ENCODE measurements at regions not wholly inside any gene's neighbourhood (a gene's known extent, or its start where the extent isn't known, plus 50 kb on each side); places are given as distances from the start of the nearest gene placed in this dataset.

DNA sequence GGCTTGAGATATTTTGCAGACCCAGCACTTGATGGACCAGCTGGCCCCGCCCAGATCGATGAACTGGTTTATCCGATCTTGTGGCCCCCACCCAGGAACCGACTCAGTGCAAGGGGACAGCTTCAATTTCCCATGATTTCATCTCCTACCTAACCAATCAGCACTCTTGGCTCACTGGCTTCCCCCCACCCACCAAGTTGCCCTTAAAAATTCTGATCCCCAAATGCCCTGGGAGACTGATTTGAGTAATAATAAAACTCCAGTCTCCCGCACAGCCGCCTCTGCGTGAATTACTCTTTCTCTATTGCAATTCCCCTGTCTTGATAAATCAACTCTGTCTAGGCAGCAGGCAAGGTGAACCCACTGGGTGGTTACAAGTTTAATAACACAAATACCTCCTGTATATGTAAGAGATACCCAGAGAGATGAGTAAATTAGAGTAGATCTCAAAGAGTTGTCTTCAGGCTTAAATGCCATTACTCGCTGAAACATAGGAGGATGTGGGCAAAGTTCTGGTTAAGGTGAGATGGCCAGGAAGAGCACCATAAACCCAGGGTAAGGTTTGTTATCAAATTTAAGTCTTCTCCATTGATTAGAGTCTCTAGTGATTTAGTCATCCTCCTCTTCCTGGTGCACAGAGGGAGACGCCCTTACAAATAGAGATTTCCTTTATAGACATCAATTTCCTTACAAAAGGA is 222.8 kb downstream of the ARL4C start:
- TF ChIP-seq, protein P1, sequence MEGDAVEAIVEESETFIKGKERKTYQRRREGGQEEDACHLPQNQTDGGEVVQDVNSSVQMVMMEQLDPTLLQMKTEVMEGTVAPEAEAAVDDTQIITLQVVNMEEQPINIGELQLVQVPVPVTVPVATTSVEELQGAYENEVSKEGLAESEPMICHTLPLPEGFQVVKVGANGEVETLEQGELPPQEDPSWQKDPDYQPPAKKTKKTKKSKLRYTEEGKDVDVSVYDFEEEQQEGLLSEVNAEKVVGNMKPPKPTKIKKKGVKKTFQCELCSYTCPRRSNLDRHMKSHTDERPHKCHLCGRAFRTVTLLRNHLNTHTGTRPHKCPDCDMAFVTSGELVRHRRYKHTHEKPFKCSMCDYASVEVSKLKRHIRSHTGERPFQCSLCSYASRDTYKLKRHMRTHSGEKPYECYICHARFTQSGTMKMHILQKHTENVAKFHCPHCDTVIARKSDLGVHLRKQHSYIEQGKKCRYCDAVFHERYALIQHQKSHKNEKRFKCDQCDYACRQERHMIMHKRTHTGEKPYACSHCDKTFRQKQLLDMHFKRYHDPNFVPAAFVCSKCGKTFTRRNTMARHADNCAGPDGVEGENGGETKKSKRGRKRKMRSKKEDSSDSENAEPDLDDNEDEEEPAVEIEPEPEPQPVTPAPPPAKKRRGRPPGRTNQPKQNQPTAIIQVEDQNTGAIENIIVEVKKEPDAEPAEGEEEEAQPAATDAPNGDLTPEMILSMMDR (IDR thresholded peaks at IDR 0.05; ENCODE audit: extremely low read depth, low read depth, low read length) = no peak
- H3K4me2 ChIP-seq (ENCODE audit: insufficient read depth, low read length) = no peak overlapping the region
- no peak overlapping the region for H2AFZ ChIP-seq (ENCODE audit: low read length)
- no peaks in the 10 kb centered on the region for H3K27me3 ChIP-seq (ENCODE audit: insufficient read depth, low read length)
- no peaks in the 10 kb centered on the region for H3K9me3 ChIP-seq (ENCODE audit: low read depth, low read length)
- DNase-seq (ENCODE audit: insufficient read length, low spot score, missing footprints) = no peak
- H3K36me3 ChIP-seq (ENCODE audit: insufficient read depth, low read length) = no peaks in the 10 kb centered on the region
- no peaks in the 10 kb centered on the region for H3K79me2 ChIP-seq (ENCODE audit: insufficient read depth, low read length)
- no peak overlapping the region for H3K27ac ChIP-seq (ENCODE audit: low read depth, low read length)
- no peaks in the 10 kb centered on the region for H4K20me1 ChIP-seq (ENCODE audit: insufficient read depth, low read length)
- H3K4me3 ChIP-seq (ENCODE audit: insufficient read depth, low read length) = no peak overlapping the region
- peaks cover 8% of the 10 kb centered on the region for H3K4me1 ChIP-seq (ENCODE audit: insufficient read depth, low read length)

DNA sequence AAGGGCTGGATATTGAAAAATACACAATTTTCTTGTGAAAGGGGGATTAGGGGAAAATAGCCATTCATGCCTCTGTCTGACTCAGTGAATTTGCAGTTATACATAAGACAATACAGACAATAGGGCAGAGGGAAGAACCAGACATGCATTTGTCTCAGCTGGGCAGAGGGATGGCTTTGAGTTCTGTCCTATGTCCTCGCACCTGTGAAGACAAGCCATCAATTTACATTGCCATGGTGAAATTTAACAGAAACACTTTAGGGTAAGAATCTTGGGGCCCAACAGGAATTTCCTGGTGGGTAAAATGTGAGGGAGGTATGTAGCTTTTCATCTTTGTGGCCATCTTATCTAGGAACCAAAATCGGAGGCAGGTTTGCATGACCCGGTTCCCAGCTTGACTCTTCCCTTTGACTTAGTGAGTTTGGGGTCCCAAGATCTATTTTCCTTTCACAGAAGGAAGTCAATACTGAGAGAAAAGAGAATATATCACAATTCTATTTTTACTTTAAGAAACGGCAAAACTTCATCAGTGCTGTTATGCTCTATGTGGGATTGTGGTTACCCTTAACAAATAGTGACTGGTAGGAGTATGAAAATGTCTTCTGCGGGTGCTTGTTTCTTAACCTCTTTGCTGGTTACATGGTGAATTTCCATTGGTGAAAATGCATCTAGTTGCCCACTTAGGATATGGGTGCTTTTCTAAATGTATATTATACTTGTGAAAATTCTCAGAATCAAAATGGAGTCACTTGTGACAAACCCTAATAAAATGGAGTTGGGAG is 221.8 kb downstream of the SPP2 start:
- H3K4me1 ChIP-seq (ENCODE audit: insufficient read depth, low read length) = peaks cover 8% of the 10 kb centered on the region
- no peak overlapping the region for H3K4me2 ChIP-seq (ENCODE audit: insufficient read depth, low read length)
- no peak for DNase-seq (ENCODE audit: insufficient read length, low spot score, missing footprints)
- no peak overlapping the region for H2AFZ ChIP-seq (ENCODE audit: low read length)
- no peak overlapping the region for H3K4me3 ChIP-seq (ENCODE audit: insufficient read depth, low read length)
- no peaks in the 10 kb centered on the region for H3K36me3 ChIP-seq (ENCODE audit: insufficient read depth, low read length)
- H3K9me3 ChIP-seq (ENCODE audit: low read depth, low read length) = no peaks in the 10 kb centered on the region
- no peaks in the 10 kb centered on the region for H3K27me3 ChIP-seq (ENCODE audit: insufficient read depth, low read length)
- no peaks in the 10 kb centered on the region for H3K79me2 ChIP-seq (ENCODE audit: insufficient read depth, low read length)
- H4K20me1 ChIP-seq (ENCODE audit: insufficient read depth, low read length) = no peaks in the 10 kb centered on the region
- TF ChIP-seq, protein P1 (IDR thresholded peaks at IDR 0.05; ENCODE audit: extremely low read depth, low read depth, low read length) = no peak
- H3K27ac ChIP-seq (ENCODE audit: low read depth, low read length) = no peak overlapping the region

DNA sequence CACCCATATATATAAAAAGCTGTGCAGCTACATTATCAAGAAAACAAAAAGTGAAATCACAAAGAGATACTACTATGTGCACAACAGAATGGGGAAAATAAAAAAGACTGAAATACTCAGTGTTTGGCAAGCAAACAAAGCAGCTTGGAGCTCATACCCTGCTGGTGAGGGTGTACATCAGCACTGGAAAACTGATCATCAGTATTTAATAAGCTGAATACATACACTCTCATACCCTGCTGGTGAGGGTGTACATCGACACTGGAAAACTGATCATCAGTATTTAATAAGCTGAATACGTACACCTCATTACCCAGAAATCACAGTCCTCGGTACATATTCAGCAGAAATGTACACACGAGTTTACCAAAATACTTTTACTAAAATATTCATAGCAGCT is 220.8 kb downstream of the SPP2 start:
- Histone ChIP-seq H3K27me3 (ENCODE audit: insufficient read depth, low read length) (no peaks in the 10 kb centered on the region), H3K36me3 (ENCODE audit: insufficient read depth, low read length) (no peaks in the 10 kb centered on the region), H3K27ac (ENCODE audit: low read depth, low read length) (no peak overlapping the region), H4K20me1 (ENCODE audit: insufficient read depth, low read length) (no peaks in the 10 kb centered on the region), H2AFZ (ENCODE audit: low read length) (no peak overlapping the region), H3K4me1 (ENCODE audit: insufficient read depth, low read length) (peaks cover 8% of the 10 kb centered on the region), H3K79me2 (ENCODE audit: insufficient read depth, low read length) (no peaks in the 10 kb centered on the region), H3K9me3 (ENCODE audit: low read depth, low read length) (no peaks in the 10 kb centered on the region), H3K4me3 (ENCODE audit: insufficient read depth, low read length) (no peak overlapping the region), H3K4me2 (ENCODE audit: insufficient read depth, low read length) (no peak overlapping the region)
- TF ChIP-seq, protein P1 (IDR thresholded peaks at IDR 0.05; ENCODE audit: extremely low read depth, low read depth, low read length) = no peak
- no peak for DNase-seq (ENCODE audit: insufficient read length, low spot score, missing footprints)

DNA sequence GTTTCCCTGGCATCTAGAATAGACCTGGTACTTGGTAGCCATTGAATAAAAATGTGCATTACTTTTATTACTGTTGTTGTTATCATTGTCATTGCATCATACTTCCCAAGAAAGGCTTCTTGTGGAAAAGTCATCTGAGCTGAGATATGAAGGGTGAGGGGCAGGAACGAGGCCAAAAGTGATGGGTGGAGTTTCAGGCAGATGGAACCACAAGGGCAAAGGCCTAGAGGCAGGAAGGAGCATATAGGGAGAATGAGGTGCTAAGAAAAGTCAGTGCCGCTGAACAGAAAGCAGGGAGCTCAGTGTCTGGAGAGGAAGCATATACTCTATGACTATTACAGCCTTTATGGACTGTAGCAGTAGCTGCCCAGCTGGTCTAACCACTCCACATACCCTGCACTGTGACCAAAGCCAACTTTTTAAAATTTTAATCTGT is 219.3 kb downstream of the SPP2 start:
- TF ChIP-seq, protein P1 (IDR thresholded peaks at IDR 0.05; ENCODE audit: extremely low read depth, low read depth, low read length) = no peak
- Histone ChIP-seq H3K36me3 (ENCODE audit: insufficient read depth, low read length) (no peaks in the 10 kb centered on the region), H3K9me3 (ENCODE audit: low read depth, low read length) (no peaks in the 10 kb centered on the region), H3K79me2 (ENCODE audit: insufficient read depth, low read length) (no peaks in the 10 kb centered on the region), H3K4me1 (ENCODE audit: insufficient read depth, low read length) (peaks cover 8% of the 10 kb centered on the region), H2AFZ (ENCODE audit: low read length) (peak overlapping the region; percentile 43), H3K27ac (ENCODE audit: low read depth, low read length) (no peak overlapping the region), H4K20me1 (ENCODE audit: insufficient read depth, low read length) (no peaks in the 10 kb centered on the region), H3K27me3 (ENCODE audit: insufficient read depth, low read length) (no peaks in the 10 kb centered on the region), H3K4me3 (ENCODE audit: insufficient read depth, low read length) (no peak overlapping the region), H3K4me2 (ENCODE audit: insufficient read depth, low read length) (no peak overlapping the region)
- peak; percentile 62 for DNase-seq (ENCODE audit: insufficient read length, low spot score, missing footprints)
